Naive thymus-derived CD4-positive, alpha-beta T cell (primary cell): ENCODE measurements at regions not wholly inside any gene's neighbourhood (a gene's known extent, or its start where the extent isn't known, plus 50 kb on each side); places are given as distances from the start of the nearest gene placed in this dataset.

Experiments
- ATAC-seq: fragments of 150-1000 bp; cut with Tn5 transposase; 2 replicates; pipeline ENCODE4 v1.10.0; 2021; ENCODE audit warnings: mild to moderate bottlenecking, moderate library complexity
- CTCF ChIA-PET: fragments of 350-600 bp; sonication (Branson Sonifier 250); formaldehyde crosslinking; loops from one replicate; lab custom pipeline; 2021; ENCODE audit warnings: antibody characterized with exemption; lab: Charles Lee
- POLR2A ChIA-PET: fragments of 350-600 bp; sonication (Branson Sonifier 250); formaldehyde crosslinking; loops from one replicate; lab custom pipeline; 2021; ENCODE audit warnings: antibody characterized with exemption, inconsistent platforms; lab: Charles Lee
- DNase-seq, 9 donors: peaks; one replicate each; pipeline versions ENCODE4 v3.0.0 to v3.0.0-alpha.2; 2020 to 2022; ENCODE audit warnings: mixed read lengths in 1 of 9
- H3K27ac ChIP-seq: one replicate; pipeline ENCODE4 v1.7.0; 2013; ENCODE audit warnings: mild to moderate bottlenecking, low read depth, low read length, moderate library complexity
- H3K27me3 ChIP-seq, 2 donors: one replicate each; pipeline ENCODE4 v1.7.0; 2013; ENCODE audit warnings: low read length in 2 of 2, mild to moderate bottlenecking in 2 of 2, moderate library complexity in 2 of 2; ENCODE audit not compliant: control insufficient read depth in 2 of 2, insufficient read depth in 2 of 2
- H3K36me3 ChIP-seq, 3 experiments: 1 replicate in 2 of 3; 2 replicates in 1 of 3; pipeline ENCODE4 v1.7.0; 2013; ENCODE audit warnings: low read length in 3 of 3, mild to moderate bottlenecking in 3 of 3, moderate library complexity in 1 of 3; ENCODE audit not compliant: insufficient read depth in 3 of 3, control insufficient read depth in 2 of 3
- H3K4me1 ChIP-seq, 2 donors: one replicate each; pipeline ENCODE4 v1.7.0; 2013; ENCODE audit warnings: low read length in 2 of 2, mild to moderate bottlenecking in 2 of 2, moderate library complexity in 1 of 2; ENCODE audit not compliant: control insufficient read depth in 2 of 2, insufficient read depth in 2 of 2
- H3K4me3 ChIP-seq: 2 replicates; pipeline ENCODE4 v1.7.0; 2013; ENCODE audit warnings: mild to moderate bottlenecking, low read length
- H3K9me3 ChIP-seq, 3 experiments: 1 replicate in 2 of 3; 2 replicates in 1 of 3; pipeline ENCODE4 v1.7.0; 2013; ENCODE audit warnings: low read length in 3 of 3; ENCODE audit not compliant: control insufficient read depth in 2 of 3
- H3K27ac Mint-ChIP-seq, 9 donors: one replicate each; pipeline ENCODE4 v1.8.0; 2020 to 2022; ENCODE audit warnings: mixed read lengths in 9 of 9, mild to moderate bottlenecking in 8 of 9, moderate library complexity in 5 of 9, inconsistent platforms in 2 of 9
- H3K27me3 Mint-ChIP-seq, 5 donors: one replicate each; pipeline ENCODE4 v1.8.0; 2021 to 2022; ENCODE audit warnings: mixed read lengths in 5 of 5, mild to moderate bottlenecking in 1 of 5
- H3K36me3 Mint-ChIP-seq, 5 donors: one replicate each; pipeline ENCODE4 v1.8.0; 2020 to 2022; ENCODE audit warnings: mixed read lengths in 5 of 5, mild to moderate bottlenecking in 3 of 5, inconsistent platforms in 1 of 5
- H3K4me1 Mint-ChIP-seq, 7 donors: one replicate each; pipeline ENCODE4 v1.8.0; 2020 to 2022; ENCODE audit warnings: mixed read lengths in 7 of 7, mild to moderate bottlenecking in 3 of 7, inconsistent platforms in 1 of 7
- H3K4me3 Mint-ChIP-seq, 10 donors: one replicate each; pipeline ENCODE4 v1.8.0; 2020 to 2022; ENCODE audit warnings: mild to moderate bottlenecking in 10 of 10, mixed read lengths in 10 of 10, moderate library complexity in 6 of 10, inconsistent platforms in 2 of 10
- H3K9me3 Mint-ChIP-seq, 11 donors: one replicate each; pipeline ENCODE4 v1.8.0; 2020 to 2022; ENCODE audit warnings: mixed read lengths in 11 of 11, mild to moderate bottlenecking in 4 of 11, inconsistent platforms in 1 of 11, moderate library complexity in 1 of 11
- intact Hi-C, 2 donors: fragments of 100-400 bp; cut with micrococcal nuclease; formaldehyde crosslinking; loops; one replicate each; pipeline ENCODE4 v1.15.1; 2023

DNA sequence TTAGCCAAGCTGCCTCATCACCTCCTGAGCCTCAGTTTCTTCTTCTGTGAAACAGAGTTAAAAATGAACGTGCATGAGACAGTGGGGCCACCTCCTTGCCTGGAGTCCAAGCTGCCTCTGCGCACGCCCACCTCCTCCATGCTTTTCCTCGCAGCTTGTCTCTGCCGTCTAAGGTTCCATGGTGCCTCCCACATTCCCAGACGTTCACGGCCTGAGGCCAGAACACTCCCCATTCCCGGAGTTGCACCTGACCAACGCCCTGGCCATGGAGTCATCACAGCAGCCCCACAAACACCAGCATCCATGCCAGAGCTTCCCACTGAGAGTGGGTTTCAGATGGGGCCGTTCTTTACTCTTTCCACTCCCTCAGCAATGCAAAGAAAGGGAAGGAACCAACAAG lies 183.0 kb upstream of the FOXF1 start:
- ChIA-PET CTCF (no interaction called here), POLR2A (no interaction called here)
- H3K4me1 Mint-ChIP-seq = no peaks in the 10 kb centered on the region
- DNase-seq (no peak), ATAC-seq (no peak)
- H3K27me3 Mint-ChIP-seq = peaks cover 0 to 46% (median 24%) of the 10 kb centered on the region in 5 donors
- Histone ChIP-seq H3K27me3 (no peaks in the 10 kb centered on the region), H3K4me1 (no peaks in the 10 kb centered on the region), H3K36me3 (no peaks in the 10 kb centered on the region), H3K27ac (no peak overlapping the region), H3K9me3 (no peaks in the 10 kb centered on the region), H3K4me3 (no peak overlapping the region)
- no peak overlapping the region for H3K4me3 Mint-ChIP-seq
- H3K27ac Mint-ChIP-seq = no peak overlapping the region
- peaks cover 0 to 8% (median 0%) of the 10 kb centered on the region in 11 donors for H3K9me3 Mint-ChIP-seq
- H3K36me3 Mint-ChIP-seq = no peaks in the 10 kb centered on the region
- intact Hi-C loops = no loop called here

GRCh38 chr16:86330906-86331305 lies 179.4 kb upstream of the FOXF1 start:
- ATAC-seq = no peak
- Histone ChIP-seq H3K27me3 (no peaks in the 10 kb centered on the region), H3K9me3 (no peaks in the 10 kb centered on the region), H3K4me1 (no peaks in the 10 kb centered on the region), H3K36me3 (no peaks in the 10 kb centered on the region), H3K27ac (no peak overlapping the region), H3K4me3 (no peak overlapping the region)
- Mint-ChIP-seq H3K4me1 (no peaks in the 10 kb centered on the region), H3K9me3 (peaks cover 0 to 1% (median 0%) of the 10 kb centered on the region in 11 donors), H3K27me3 (peaks cover 4 to 40% (median 38%) of the 10 kb centered on the region in 5 donors), H3K36me3 (no peaks in the 10 kb centered on the region), H3K27ac (no peak overlapping the region), H3K4me3 (no peak overlapping the region)
- CTCF ChIA-PET = no interaction called here
- DNase-seq = no peak
- POLR2A ChIA-PET = no interaction called here
- intact Hi-C loops = no loop called here

DNA sequence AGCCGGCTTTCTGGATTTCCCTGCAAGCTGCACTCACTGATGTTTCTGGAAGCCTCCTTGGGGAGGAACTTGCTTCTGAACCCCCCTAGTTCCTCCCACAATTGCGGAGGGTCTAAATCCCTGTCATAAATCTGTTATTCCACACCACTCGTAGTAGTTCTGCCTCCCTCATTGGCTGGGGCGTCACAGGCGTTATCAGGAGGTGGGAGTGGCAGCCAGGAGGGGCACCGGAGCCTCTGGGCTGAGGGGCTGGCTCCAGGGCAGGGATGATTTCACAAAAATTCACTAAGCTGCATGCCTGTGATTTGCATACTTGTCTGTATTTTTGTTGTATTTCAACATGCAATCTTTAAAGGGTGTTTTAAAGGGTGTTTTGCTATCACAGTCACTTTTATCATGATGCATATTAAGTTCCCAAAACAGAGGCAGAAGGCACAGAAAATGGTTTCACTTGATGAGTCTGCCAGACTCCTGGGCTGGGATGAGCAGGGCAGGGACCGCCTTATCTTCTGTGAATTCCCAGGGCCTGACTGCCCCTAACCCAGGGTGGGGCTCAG lies 176.2 kb upstream of the FOXF1 start:
- Histone ChIP-seq H3K36me3 (no peaks in the 10 kb centered on the region), H3K27me3 (no peaks in the 10 kb centered on the region), H3K4me1 (no peaks in the 10 kb centered on the region), H3K9me3 (no peaks in the 10 kb centered on the region), H3K4me3 (no peak overlapping the region), H3K27ac (no peak overlapping the region)
- Mint-ChIP-seq H3K27ac (no peak overlapping the region), H3K9me3 (no peaks in the 10 kb centered on the region), H3K27me3 (peaks cover 4 to 43% (median 35%) of the 10 kb centered on the region in 5 donors), H3K4me3 (no peak overlapping the region), H3K36me3 (no peaks in the 10 kb centered on the region), H3K4me1 (no peaks in the 10 kb centered on the region)
- ATAC-seq (no peak), DNase-seq (no peak)
- CTCF ChIA-PET = no interaction called here
- POLR2A ChIA-PET = no interaction called here
- intact Hi-C loops = no loop called here

DNA sequence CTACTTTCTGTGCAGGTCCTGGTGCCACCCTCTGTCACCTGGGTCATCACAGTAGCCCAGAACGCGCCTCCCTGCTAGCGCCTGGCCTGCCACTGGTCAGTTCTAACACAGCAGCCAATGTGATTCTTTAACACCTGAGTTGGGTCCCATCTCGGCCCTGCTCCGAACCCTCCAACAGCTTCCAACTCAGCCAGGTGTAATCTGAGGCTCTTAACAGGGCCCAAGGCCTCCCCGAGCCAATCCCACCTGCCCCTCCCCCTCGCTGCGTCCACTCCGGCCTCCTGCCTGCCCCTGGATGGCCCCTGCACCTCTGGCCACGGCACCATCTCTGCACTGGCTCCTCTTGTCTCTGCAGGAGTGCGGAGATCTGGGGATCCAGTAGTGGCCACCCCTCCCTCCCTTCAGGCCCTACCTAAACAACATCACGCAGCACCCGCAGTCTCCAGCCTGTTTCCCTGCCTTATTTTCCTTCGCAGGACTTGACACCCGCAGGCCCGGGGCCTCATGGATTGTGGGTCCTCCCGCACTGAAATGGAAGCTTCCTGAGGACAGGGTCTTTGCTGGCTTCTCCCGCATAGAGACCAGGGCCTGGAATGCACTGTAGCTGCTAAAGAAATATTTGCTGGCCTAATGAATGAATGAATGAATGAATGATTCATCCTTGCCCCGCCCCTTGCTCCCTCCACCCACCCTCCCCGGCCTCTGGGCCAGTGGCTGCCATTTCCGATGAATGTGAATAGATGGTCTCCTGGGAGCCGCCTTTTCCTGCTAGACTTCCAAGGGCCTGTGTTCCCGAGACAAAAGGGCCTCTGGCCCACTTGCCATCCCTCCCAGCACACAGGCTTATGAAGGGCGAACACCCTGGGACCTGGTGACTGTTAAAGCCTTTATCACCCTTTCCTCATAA lies 174.8 kb upstream of the FOXF1 start:
- Mint-ChIP-seq H3K36me3 (no peaks in the 10 kb centered on the region), H3K27me3 (peaks cover 4 to 48% (median 36%) of the 10 kb centered on the region in 5 donors), H3K4me1 (peaks cover 0 to 1% (median 0%) of the 10 kb centered on the region in 7 donors), H3K27ac (peak overlapping the region in 1 of 9 donors; percentile 10), H3K4me3 (no peak overlapping the region), H3K9me3 (peaks cover 0 to 4% (median 0%) of the 10 kb centered on the region in 11 donors)
- intact Hi-C loops = no loop called here
- Histone ChIP-seq H3K9me3 (no peaks in the 10 kb centered on the region), H3K4me3 (no peak overlapping the region), H3K36me3 (no peaks in the 10 kb centered on the region), H3K27ac (no peak overlapping the region), H3K27me3 (no peaks in the 10 kb centered on the region), H3K4me1 (no peaks in the 10 kb centered on the region)
- DNase-seq (no peak), ATAC-seq (no peak)
- CTCF ChIA-PET = no interaction called here
- POLR2A ChIA-PET = no interaction called here

- CTCF ChIA-PET = no interaction called here
- Mint-ChIP-seq H3K4me3 (no peak overlapping the region), H3K4me1 (peaks cover 0 to 1% (median 0%) of the 10 kb centered on the region in 7 donors), H3K27ac (no peak overlapping the region), H3K9me3 (peaks cover 0 to 4% (median 0%) of the 10 kb centered on the region in 11 donors), H3K27me3 (peaks cover 7 to 46% (median 35%) of the 10 kb centered on the region in 5 donors), H3K36me3 (no peaks in the 10 kb centered on the region)
- Histone ChIP-seq H3K27ac (no peak overlapping the region), H3K27me3 (no peaks in the 10 kb centered on the region), H3K9me3 (no peaks in the 10 kb centered on the region), H3K4me3 (no peak overlapping the region), H3K36me3 (no peaks in the 10 kb centered on the region), H3K4me1 (no peaks in the 10 kb centered on the region)
- DNase-seq = no peak
- POLR2A ChIA-PET = no interaction called here
- ATAC-seq = no peak
- intact Hi-C loops = no loop called here
These were observed 173.2 kb upstream of the FOXF1 start for GRCh38 chr16:86337138-86337537.

DNA sequence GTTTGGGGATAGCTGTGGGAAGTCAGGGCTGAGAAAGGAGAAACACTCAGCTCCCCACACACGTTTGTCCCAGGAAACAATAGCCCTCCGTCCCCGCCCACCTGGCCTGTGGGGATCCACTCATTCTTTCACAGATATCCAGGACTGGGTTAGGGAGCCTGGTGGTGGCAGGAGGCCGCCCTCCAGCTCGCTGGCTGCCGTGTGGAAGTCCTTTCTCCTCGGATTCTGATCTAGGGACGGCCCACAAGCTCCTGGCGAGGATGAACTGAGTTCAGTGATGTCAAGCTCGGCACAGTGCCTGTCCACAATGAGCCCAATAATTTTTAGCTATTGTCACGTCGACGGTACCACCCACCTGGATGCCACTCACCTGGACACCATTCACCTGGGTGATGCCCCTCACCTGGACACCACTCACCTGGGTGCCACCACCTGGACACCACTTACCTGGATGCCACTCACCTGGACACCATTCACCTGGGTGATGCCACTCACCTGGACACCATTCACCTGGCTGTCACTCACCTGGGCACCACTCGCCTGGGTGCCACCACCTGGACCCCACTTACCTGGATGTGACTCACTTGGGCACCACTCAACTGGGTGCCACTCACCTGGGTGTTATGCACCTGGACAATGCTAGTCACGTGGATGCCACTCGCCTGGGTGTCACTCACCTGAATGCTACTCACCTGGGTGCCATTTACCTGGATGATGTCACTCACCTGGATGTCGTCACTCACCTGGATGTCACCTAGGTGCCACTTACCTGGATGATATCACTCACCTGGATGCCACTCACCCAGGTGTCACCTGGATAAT lies 172.5 kb upstream of the FOXF1 start:
- Mint-ChIP-seq H3K27me3 (peaks cover 14 to 53% (median 41%) of the 10 kb centered on the region in 5 donors), H3K27ac (no peak overlapping the region), H3K9me3 (peaks cover 0 to 4% (median 0%) of the 10 kb centered on the region in 11 donors), H3K36me3 (no peaks in the 10 kb centered on the region), H3K4me1 (peaks cover 0 to 1% (median 0%) of the 10 kb centered on the region in 7 donors), H3K4me3 (no peak overlapping the region)
- Histone ChIP-seq H3K27ac (no peak overlapping the region), H3K27me3 (no peaks in the 10 kb centered on the region), H3K9me3 (no peaks in the 10 kb centered on the region), H3K36me3 (no peaks in the 10 kb centered on the region), H3K4me3 (no peak overlapping the region), H3K4me1 (no peaks in the 10 kb centered on the region)
- DNase-seq = no peak
- ChIA-PET CTCF (no interaction called here), POLR2A (no interaction called here)
- intact Hi-C loops = no loop called here
- no peak for ATAC-seq
